ENCODE measurements at regions not wholly inside any gene's neighbourhood (a gene's known extent, or its start where the extent isn't known, plus 50 kb on each side); places are given as distances from the start of the nearest gene placed in this dataset.

DNA sequence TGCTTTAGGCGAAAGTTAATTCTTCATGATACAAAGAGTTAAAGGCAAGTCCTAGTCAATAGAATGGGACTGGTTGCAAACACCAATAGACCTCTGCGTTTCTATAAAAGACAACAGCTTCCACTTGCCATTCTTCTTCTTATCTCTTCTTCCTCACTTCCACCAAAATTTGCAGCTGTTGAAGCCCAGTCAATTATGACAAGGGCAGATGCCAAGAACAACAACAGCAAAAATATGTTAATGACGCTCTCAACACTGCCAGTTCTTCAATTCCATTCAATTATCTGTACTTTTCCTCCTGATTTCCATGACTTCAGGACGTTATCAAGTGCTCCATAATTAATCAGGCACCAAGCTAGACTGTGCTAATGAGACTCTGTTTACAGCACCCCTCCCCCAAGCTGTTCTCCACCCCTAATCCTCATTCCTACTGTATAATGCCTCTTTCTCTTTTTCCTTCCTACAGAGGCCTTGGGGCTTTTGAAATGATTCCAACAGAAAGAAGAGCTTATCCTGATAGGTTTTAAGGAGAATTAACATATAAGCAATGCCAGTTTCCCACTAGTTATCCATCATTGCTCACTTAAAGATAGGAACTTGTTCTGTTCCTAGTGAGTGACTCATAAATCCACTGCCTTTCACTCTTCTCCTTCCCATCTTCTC is 1160.5 kb downstream of the IGSF11 start:
- H3K4me1 Mint-ChIP-seq = no peaks in the 10 kb centered on the region
- H3K27ac Mint-ChIP-seq = no peak overlapping the region
- peaks cover 0 to 6% (median 0%) of the 10 kb centered on the region in 3 donors for H3K9me3 Mint-ChIP-seq

GRCh38 chr3:117874904-117875874 is 1159.5 kb downstream of the IGSF11 start:
- H3K4me1 Mint-ChIP-seq = no peaks in the 10 kb centered on the region

More for the DNA sequence above, 1160.5 kb downstream of the IGSF11 start:
- Mint-ChIP-seq H3K36me3 (no peaks in the 10 kb centered on the region), H3K4me3 (no peak overlapping the region), H3K27me3 (no peaks in the 10 kb centered on the region)

GRCh38 chr3:117875887-117876286 is 1158.8 kb downstream of the IGSF11 start:
- peaks cover 0 to 2% (median 0%) of the 10 kb centered on the region in 3 donors for H3K4me1 Mint-ChIP-seq
- H3K9me3 Mint-ChIP-seq = peaks cover 0 to 6% (median 0%) of the 10 kb centered on the region in 3 donors
- no peaks in the 10 kb centered on the region for H3K36me3 Mint-ChIP-seq
- no peaks in the 10 kb centered on the region for H3K27me3 Mint-ChIP-seq
- no peak overlapping the region for H3K27ac Mint-ChIP-seq
- H3K4me3 Mint-ChIP-seq = no peak overlapping the region

More at GRCh38 chr3:117874904-117875874, 1159.5 kb downstream of the IGSF11 start:
- Mint-ChIP-seq H3K27ac (no peak overlapping the region), H3K36me3 (no peaks in the 10 kb centered on the region), H3K4me3 (no peak overlapping the region), H3K9me3 (peaks cover 0 to 6% (median 0%) of the 10 kb centered on the region in 3 donors), H3K27me3 (no peaks in the 10 kb centered on the region)

DNA sequence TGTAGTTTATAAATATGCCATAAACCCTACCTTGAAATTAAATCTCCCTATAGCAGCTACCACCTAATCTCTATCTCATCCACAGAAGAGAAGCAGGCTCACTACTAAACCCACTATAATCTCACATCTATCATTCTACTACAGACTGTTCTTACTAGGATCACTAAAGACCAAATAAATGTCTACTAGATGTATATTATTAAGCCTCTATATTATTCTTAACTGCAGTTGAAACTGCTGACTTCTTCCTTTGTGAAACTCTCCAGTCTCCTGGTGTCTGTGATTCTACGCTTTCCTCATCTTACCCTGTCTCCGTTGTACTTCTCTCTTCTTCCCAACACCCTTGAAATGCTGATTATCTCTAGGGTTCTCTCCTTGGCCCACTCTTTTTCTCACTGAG is 1154.0 kb downstream of the IGSF11 start:
- Mint-ChIP-seq H3K36me3 (no peaks in the 10 kb centered on the region), H3K27ac (no peak overlapping the region), H3K9me3 (no peaks in the 10 kb centered on the region), H3K4me3 (no peak overlapping the region), H3K27me3 (no peaks in the 10 kb centered on the region), H3K4me1 (peaks cover 0 to 2% (median 0%) of the 10 kb centered on the region in 3 donors)

- no peaks in the 10 kb centered on the region for H3K36me3 Mint-ChIP-seq
- H3K4me1 Mint-ChIP-seq = peaks cover 0 to 2% (median 0%) of the 10 kb centered on the region in 3 donors
- no peak overlapping the region for H3K4me3 Mint-ChIP-seq
- H3K27me3 Mint-ChIP-seq = no peaks in the 10 kb centered on the region
- no peak overlapping the region for H3K27ac Mint-ChIP-seq
- H3K9me3 Mint-ChIP-seq = peaks cover 0 to 2% (median 0%) of the 10 kb centered on the region in 3 donors
Observed at GRCh38 chr3:117881210-117881609, 1153.4 kb downstream of the IGSF11 start.

DNA sequence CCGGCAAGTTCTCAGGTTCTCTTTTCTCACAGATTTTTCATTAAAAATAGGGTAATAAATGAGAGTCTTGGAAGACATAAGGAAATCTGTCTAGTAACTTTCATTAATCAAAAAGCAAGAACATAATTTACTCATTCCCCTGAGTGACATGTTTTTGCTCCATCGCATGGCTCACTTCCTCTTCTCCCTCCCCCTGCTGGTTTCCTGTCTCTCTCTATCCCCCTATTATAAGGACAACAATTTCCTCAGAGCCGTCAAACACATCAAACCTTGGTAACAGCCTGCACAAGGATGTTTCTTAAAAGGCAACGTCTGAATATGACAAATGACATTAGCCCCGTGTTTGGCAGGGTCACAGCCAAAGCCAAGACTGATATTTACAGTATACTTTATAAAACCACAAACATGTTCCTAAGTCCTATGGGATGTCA is 1149.6 kb downstream of the IGSF11 start:
- Mint-ChIP-seq H3K36me3 (no peaks in the 10 kb centered on the region), H3K27ac (no peak overlapping the region), H3K9me3 (peaks cover 0 to 2% (median 0%) of the 10 kb centered on the region in 3 donors), H3K4me1 (peaks cover 0 to 2% (median 0%) of the 10 kb centered on the region in 3 donors), H3K4me3 (no peak overlapping the region), H3K27me3 (no peaks in the 10 kb centered on the region)

DNA sequence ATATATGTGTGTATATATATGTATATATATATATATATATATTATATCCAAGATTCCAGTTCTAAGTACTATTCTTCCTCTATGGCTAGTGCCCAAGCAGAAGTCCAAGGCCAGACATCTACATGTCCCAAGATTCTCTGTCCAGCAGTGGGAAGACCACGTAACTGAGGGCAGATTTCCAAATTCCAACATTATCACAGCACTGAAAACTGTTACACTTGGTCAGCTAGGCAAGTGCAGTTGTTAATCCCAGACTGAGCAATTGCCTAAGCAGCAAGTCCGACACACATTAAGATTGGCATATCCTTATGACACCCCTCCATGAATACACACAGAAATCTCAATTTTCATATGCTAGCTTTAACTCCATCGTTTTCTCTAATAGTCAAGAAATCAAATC is 1148.5 kb downstream of the IGSF11 start:
- H3K9me3 Mint-ChIP-seq = peaks cover 0 to 2% (median 0%) of the 10 kb centered on the region in 3 donors
- H3K4me3 Mint-ChIP-seq = no peak overlapping the region
- no peaks in the 10 kb centered on the region for H3K36me3 Mint-ChIP-seq
- no peaks in the 10 kb centered on the region for H3K4me1 Mint-ChIP-seq
- no peaks in the 10 kb centered on the region for H3K27me3 Mint-ChIP-seq
- no peak overlapping the region for H3K27ac Mint-ChIP-seq

DNA sequence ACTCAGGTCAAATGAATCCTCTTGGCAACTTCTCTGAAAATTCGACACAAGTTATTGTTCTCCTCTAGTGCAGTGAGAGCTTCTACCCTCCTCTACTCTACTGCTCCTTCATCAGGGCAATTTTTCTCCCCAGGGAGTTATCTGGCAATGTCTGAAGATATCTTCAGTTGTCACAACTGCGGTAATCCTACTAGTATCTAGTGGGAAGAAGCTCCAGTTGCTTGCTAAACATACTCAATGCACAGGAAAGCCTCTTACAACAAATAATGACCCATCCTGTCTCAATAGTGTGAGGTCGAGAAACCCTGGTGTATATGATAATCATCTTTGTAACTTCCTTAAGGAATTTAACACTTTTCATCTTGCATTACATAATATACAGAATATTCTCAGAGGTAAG is 1147.6 kb downstream of the IGSF11 start:
- Mint-ChIP-seq H3K27ac (no peak overlapping the region), H3K9me3 (peaks cover 0 to 2% (median 0%) of the 10 kb centered on the region in 3 donors), H3K36me3 (no peaks in the 10 kb centered on the region), H3K27me3 (no peaks in the 10 kb centered on the region), H3K4me1 (no peaks in the 10 kb centered on the region), H3K4me3 (no peak overlapping the region)

DNA sequence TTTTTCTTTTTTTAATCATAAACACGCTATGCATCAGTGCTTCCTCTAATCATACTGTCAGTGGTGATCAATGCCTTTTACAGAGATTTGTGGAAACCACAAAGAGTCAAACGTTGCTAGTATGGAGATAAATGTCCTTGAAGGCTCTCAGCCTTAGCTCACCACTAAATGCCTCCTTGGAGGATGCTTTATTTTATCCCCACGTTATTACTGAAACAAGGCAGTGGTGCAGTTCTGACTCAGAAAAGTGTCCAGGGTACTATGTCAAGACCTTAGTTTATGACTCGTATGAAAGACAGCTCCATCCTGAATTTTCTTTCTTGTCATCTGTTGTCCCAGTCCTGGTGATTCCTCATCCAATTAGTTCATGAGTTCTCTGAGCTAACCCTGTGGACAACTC is 1146.7 kb downstream of the IGSF11 start:
- Mint-ChIP-seq H3K36me3 (no peaks in the 10 kb centered on the region), H3K4me3 (no peak overlapping the region), H3K4me1 (no peaks in the 10 kb centered on the region)

GRCh38 chr3:117892431-117892841 is 1142.2 kb downstream of the IGSF11 start:
- Mint-ChIP-seq H3K36me3 (no peaks in the 10 kb centered on the region), H3K9me3 (peaks cover 0 to 5% (median 0%) of the 10 kb centered on the region in 3 donors), H3K27ac (no peak overlapping the region), H3K27me3 (no peaks in the 10 kb centered on the region), H3K4me3 (no peak overlapping the region), H3K4me1 (no peaks in the 10 kb centered on the region)

More for the DNA sequence above, 1146.7 kb downstream of the IGSF11 start:
- H3K27me3 Mint-ChIP-seq = no peaks in the 10 kb centered on the region
- H3K9me3 Mint-ChIP-seq = peaks cover 0 to 3% (median 2%) of the 10 kb centered on the region in 3 donors
- no peak overlapping the region for H3K27ac Mint-ChIP-seq

DNA sequence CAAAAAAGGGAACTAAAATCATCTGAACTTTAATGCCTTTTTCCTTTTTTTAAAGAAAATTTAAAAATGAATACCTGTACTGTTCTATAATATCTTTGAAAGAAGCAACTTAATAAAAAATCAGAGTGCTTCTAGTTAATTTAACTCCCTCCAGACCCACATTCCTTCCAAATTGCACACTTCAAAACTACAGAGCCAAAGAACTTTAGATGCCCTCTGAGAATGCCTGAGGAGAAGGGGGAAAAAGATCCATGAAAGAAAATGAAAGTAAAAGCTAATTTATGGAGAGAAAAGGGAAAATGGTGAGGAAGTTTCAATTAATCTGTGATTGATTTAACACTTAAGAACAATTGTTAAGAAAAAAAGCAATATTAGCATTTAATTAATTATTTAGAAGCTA is 1141.6 kb downstream of the IGSF11 start:
- H3K4me3 Mint-ChIP-seq = no peak overlapping the region
- H3K4me1 Mint-ChIP-seq = no peaks in the 10 kb centered on the region
- no peak overlapping the region for H3K27ac Mint-ChIP-seq
- no peaks in the 10 kb centered on the region for H3K27me3 Mint-ChIP-seq
- H3K9me3 Mint-ChIP-seq = peaks cover 0 to 5% (median 4%) of the 10 kb centered on the region in 3 donors
- no peaks in the 10 kb centered on the region for H3K36me3 Mint-ChIP-seq

DNA sequence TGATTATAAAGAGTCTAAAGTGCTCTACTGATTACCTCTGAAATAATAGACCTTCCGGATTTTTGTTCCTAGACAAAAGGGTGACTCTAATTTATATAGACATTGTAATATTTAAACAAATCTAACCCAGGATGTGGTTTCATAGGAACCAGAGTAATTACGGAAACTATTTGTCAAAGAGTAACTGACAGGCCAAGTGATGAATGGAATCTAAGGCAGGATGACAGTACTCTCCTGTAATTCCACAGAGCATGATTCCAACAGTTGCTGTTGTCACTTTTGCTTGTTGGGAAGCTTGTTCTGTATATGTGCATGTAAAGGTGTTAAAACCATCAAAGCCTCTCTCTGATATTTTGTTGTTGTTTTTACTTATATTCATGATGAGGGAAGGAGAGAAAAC is 1141.0 kb downstream of the IGSF11 start:
- H3K27ac Mint-ChIP-seq = no peak overlapping the region
- H3K36me3 Mint-ChIP-seq = no peaks in the 10 kb centered on the region
- H3K4me3 Mint-ChIP-seq = no peak overlapping the region
- H3K4me1 Mint-ChIP-seq = no peaks in the 10 kb centered on the region
- no peaks in the 10 kb centered on the region for H3K27me3 Mint-ChIP-seq
- H3K9me3 Mint-ChIP-seq = peaks cover 0 to 7% (median 5%) of the 10 kb centered on the region in 3 donors

- no peaks in the 10 kb centered on the region for H3K4me1 Mint-ChIP-seq
- no peaks in the 10 kb centered on the region for H3K36me3 Mint-ChIP-seq
- no peaks in the 10 kb centered on the region for H3K27me3 Mint-ChIP-seq
- H3K9me3 Mint-ChIP-seq = peaks cover 3 to 7% (median 6%) of the 10 kb centered on the region in 3 donors
- no peak overlapping the region for H3K4me3 Mint-ChIP-seq
- H3K27ac Mint-ChIP-seq = no peak overlapping the region
Observed at GRCh38 chr3:117898722-117899522, 1135.7 kb downstream of the IGSF11 start.

DNA sequence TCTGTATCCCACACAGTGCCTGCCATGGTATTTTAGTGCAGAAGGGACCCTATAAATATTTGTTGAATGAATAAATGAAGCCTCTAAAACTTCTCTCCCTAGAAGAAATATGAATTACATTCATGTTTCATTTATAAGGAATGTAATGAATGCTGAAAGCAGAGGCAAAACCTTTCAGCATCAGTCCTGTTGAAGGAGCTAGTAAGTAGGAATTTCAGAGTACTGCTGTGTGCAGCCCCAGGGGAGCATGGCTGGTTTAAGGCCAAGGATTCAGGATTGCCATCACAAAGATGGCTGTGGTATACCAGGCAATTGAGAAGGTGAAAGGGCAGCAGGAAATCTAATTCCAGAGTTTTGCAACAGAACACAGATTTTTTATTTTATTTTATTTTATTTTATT is 1131.4 kb downstream of the IGSF11 start:
- H3K9me3 Mint-ChIP-seq = peaks cover 0 to 6% (median under 1%) of the 10 kb centered on the region in 3 donors
- H3K27ac Mint-ChIP-seq = no peak overlapping the region
- H3K4me3 Mint-ChIP-seq = no peak overlapping the region
- H3K4me1 Mint-ChIP-seq = no peaks in the 10 kb centered on the region
- H3K36me3 Mint-ChIP-seq = no peaks in the 10 kb centered on the region
- no peaks in the 10 kb centered on the region for H3K27me3 Mint-ChIP-seq

Measured in IgD-negative memory B cell (primary cell).